ENCODE measurements at regions not wholly inside any gene's neighbourhood (a gene's known extent, or its start where the extent isn't known, plus 50 kb on each side); places are given as distances from the start of the nearest gene placed in this dataset.
"Not testable (repeated sequence)": the region's sequence is repeated elsewhere in the genome, so short reads cannot be mapped to it uniquely, and the experiment has no call there.

DNA sequence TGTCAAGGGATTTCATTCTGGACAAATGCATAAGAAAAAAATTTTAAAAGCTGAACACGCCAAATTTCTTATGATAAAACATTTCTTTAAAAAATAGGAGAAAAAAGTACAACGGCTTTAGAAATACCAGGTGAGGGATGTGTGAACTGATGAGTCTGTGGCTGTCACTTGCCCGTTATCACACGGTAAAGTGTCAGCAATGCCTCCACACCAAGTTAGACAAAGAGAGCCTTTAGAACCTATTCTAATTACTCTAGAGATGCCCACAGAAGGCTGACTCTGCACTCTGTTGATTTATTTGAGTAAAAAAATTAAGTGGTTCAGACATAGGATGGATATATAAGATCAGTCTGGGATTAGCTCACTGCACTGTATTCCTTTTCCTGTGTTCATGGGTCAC, 523.8 kb downstream of the RNF144A start:
- CTCF ChIA-PET, result no interaction called here
- BruUV-seq (replicated peaks), result no TSS peak
- no peak overlapping the region for H3K4me3 ChIP-seq (ENCODE audit: low read depth, low read length, poor library complexity, severe bottlenecking)
- intact Hi-C loops (cut with micrococcal nuclease; ENCODE audit: unreplicated experiment), result no loop called here
- POLR2A ChIA-PET (ENCODE audit: low non-redundant PET), result no interaction called here
- H3K9me3 ChIP-seq (ENCODE audit: low read depth, low read length, poor library complexity, severe bottlenecking), result no peaks in the 10 kb centered on the region
- H3K27me3 ChIP-seq (replicated peaks; ENCODE audit: insufficient read depth, low read depth, low read length, poor library complexity), result no peaks in the 10 kb centered on the region
- H3K36me3 ChIP-seq (ENCODE audit: insufficient read depth, low read length, poor library complexity, severe bottlenecking), result no peaks in the 10 kb centered on the region
- H3K27ac ChIP-seq (ENCODE audit: low read depth, low read length, poor library complexity, severe bottlenecking), result no peak overlapping the region
- H3K4me1 ChIP-seq (ENCODE audit: insufficient read depth, low read length, poor library complexity, severe bottlenecking), result no peaks in the 10 kb centered on the region
- TF ChIP-seq CTCF (conservative IDR thresholded peaks at IDR 0.05; ENCODE audit: low read depth, low read length), result no peak
- no peak for TF ChIP-seq EZH2 (IDR thresholded peaks at IDR 0.05; ENCODE audit: borderline replicate concordance, low read depth, low read length, poor library complexity, severe bottlenecking)
- no peak for DNase-seq (ENCODE audit: low spot score)

- intact Hi-C loops (cut with micrococcal nuclease; ENCODE audit: unreplicated experiment); CTCF ChIA-PET; H3K4me3 ChIP-seq (ENCODE audit: low read depth, low read length, poor library complexity, severe bottlenecking); BruUV-seq (replicated peaks); H3K27me3 ChIP-seq (replicated peaks; ENCODE audit: insufficient read depth, low read depth, low read length, poor library complexity); H3K4me1 ChIP-seq (ENCODE audit: insufficient read depth, low read length, poor library complexity, severe bottlenecking); DNase-seq (ENCODE audit: low spot score); H3K27ac ChIP-seq (ENCODE audit: low read depth, low read length, poor library complexity, severe bottlenecking); H3K36me3 ChIP-seq (ENCODE audit: insufficient read depth, low read length, poor library complexity, severe bottlenecking); H3K9me3 ChIP-seq (ENCODE audit: low read depth, low read length, poor library complexity, severe bottlenecking): not testable (repeated sequence)
- POLR2A ChIA-PET (ENCODE audit: low non-redundant PET), result interaction anchor here (0.6 kb wide), 1 partner anchor 245 kb away, joined by 3 read pairs; no protein-coding TSS in a partner anchor
These were observed 524.6 kb downstream of the RNF144A start for GRCh38 chr2:7441841-7442240.

DNA sequence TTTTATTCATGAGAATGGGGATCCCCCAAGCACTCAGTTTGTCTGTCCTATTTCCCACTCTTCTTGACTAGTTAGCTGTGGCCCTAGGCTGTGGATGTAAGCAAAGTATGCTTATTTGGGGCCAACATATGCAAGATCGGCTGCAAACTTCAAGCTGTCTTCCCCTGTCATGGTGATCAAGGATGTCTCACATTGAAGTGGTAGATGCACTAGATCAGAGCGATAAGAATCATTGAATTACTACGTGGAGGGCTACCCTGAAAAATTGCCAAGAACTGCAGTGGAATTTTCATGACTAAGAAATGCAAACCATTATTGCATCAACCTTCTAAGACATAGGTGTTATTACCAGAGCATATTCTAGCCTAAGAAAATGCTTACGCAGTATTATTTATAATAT, 527.4 kb downstream of the RNF144A start:
- CTCF ChIA-PET, result no interaction called here

More for the DNA sequence above, 527.4 kb downstream of the RNF144A start:
- no TSS peak for BruUV-seq (replicated peaks)
- no peak overlapping the region for H3K27ac ChIP-seq (ENCODE audit: low read depth, low read length, poor library complexity, severe bottlenecking)
- no peak overlapping the region for H3K4me3 ChIP-seq (ENCODE audit: low read depth, low read length, poor library complexity, severe bottlenecking)
- no peaks in the 10 kb centered on the region for H3K9me3 ChIP-seq (ENCODE audit: low read depth, low read length, poor library complexity, severe bottlenecking)
- POLR2A ChIA-PET (ENCODE audit: low non-redundant PET), result no interaction called here
- intact Hi-C loops (cut with micrococcal nuclease; ENCODE audit: unreplicated experiment), result no loop called here
- TF ChIP-seq CTCF (conservative IDR thresholded peaks at IDR 0.05; ENCODE audit: low read depth, low read length), result no peak
- TF ChIP-seq EZH2 (IDR thresholded peaks at IDR 0.05; ENCODE audit: borderline replicate concordance, low read depth, low read length, poor library complexity, severe bottlenecking), result no peak
- no peaks in the 10 kb centered on the region for H3K36me3 ChIP-seq (ENCODE audit: insufficient read depth, low read length, poor library complexity, severe bottlenecking)
- no peaks in the 10 kb centered on the region for H3K4me1 ChIP-seq (ENCODE audit: insufficient read depth, low read length, poor library complexity, severe bottlenecking)
- H3K27me3 ChIP-seq (replicated peaks; ENCODE audit: insufficient read depth, low read depth, low read length, poor library complexity), result no peaks in the 10 kb centered on the region
- no peak for DNase-seq (ENCODE audit: low spot score)
